HL-60 (cell line): ENCODE measurements at regions not wholly inside any gene's neighbourhood (a gene's known extent, or its start where the extent isn't known, plus 50 kb on each side); places are given as distances from the start of the nearest gene placed in this dataset.

Experiments
- DNase-seq, 2 experiments: peaks; one replicate each; pipeline ENCODE4 v3.0.0-alpha.2; 2010 to 2020; ENCODE audit warnings: low read depth in 1 of 2, low spot score in 1 of 2
- H3K27ac ChIP-seq: fragments of 250-450 bp; sonication (Bioruptor Pico); replicated peaks from 2 replicates; pipeline ENCODE4 v1.5.1; 2020; ENCODE audit warnings: mild to moderate bottlenecking, moderate library complexity
- H3K27me3 ChIP-seq: fragments of 250-450 bp; sonication (Bioruptor Pico); 2 replicates; pipeline ENCODE4 v1.5.1; 2021; ENCODE audit warnings: mild to moderate bottlenecking, moderate library complexity; ENCODE audit not compliant: insufficient read depth, poor library complexity, severe bottlenecking
- H3K4me3 ChIP-seq: replicated peaks from 2 replicates; pipeline ENCODE4 v1.5.1; 2011; ENCODE audit warnings: mild to moderate bottlenecking, control low read depth, low read length; ENCODE audit not compliant: insufficient read depth
- CTCF ChIP-seq: IDR thresholded peaks from one replicate; pipeline ENCODE4 v1.5.1; 2011; ENCODE audit warnings: low read length, control low read depth, inconsistent platforms; ENCODE audit not compliant: insufficient read depth
- GABPA ChIP-seq: IDR thresholded peaks from 2 replicates; pipeline ENCODE4 v1.6.1; 2012; ENCODE audit warnings: low read depth
- POLR2AphosphoS5 ChIP-seq: IDR thresholded peaks from 2 replicates; pipeline ENCODE4 v1.6.1; 2012; ENCODE audit warnings: low read depth
- REST ChIP-seq: IDR thresholded peaks from 2 replicates; pipeline ENCODE4 v1.6.1; 2012; ENCODE audit warnings: low read depth; ENCODE audit not compliant: insufficient replicate concordance
- SPI1 ChIP-seq: IDR thresholded peaks from 2 replicates; pipeline ENCODE4 v1.6.1; 2012; ENCODE audit warnings: low read depth, mild to moderate bottlenecking, borderline replicate concordance

- Histone ChIP-seq H3K27me3 (no peaks in the 10 kb centered on the region), H3K4me3 (no peak overlapping the region), H3K27ac (no peak overlapping the region)
- DNase-seq: no peak
- TF ChIP-seq GABPA: no peak
- no peak for TF ChIP-seq SPI1
- no peak for TF ChIP-seq POLR2AphosphoS5
- TF ChIP-seq CTCF: no peak
- TF ChIP-seq REST: no peak
These were observed 310.4 kb upstream of the IRX4 start for GRCh38 chr5:2193142-2193541.

GRCh38 chr5:2192496-2192895, 309.8 kb upstream of the IRX4 start:
- no peak for DNase-seq
- TF ChIP-seq CTCF: no peak
- TF ChIP-seq GABPA: no peak
- no peak for TF ChIP-seq REST
- no peak for TF ChIP-seq SPI1
- no peak for TF ChIP-seq POLR2AphosphoS5
- Histone ChIP-seq H3K27me3 (no peaks in the 10 kb centered on the region), H3K27ac (no peak overlapping the region), H3K4me3 (no peak overlapping the region)

GRCh38 chr5:2191972-2192371, 309.2 kb upstream of the IRX4 start:
- Histone ChIP-seq H3K4me3 (no peak overlapping the region), H3K27me3 (no peaks in the 10 kb centered on the region), H3K27ac (no peak overlapping the region)
- DNase-seq: no peak
- TF ChIP-seq REST: no peak
- no peak for TF ChIP-seq CTCF
- no peak for TF ChIP-seq GABPA
- no peak for TF ChIP-seq SPI1
- TF ChIP-seq POLR2AphosphoS5: no peak
